MM.1S (cell line): ENCODE measurements at regions not wholly inside any gene's neighbourhood (a gene's known extent, or its start where the extent isn't known, plus 50 kb on each side); places are given as distances from the start of the nearest gene placed in this dataset.

ENCODE experiments used
- EZH2 ChIP-seq: fragments of 300-600 bp; sonication (generic); optimal IDR thresholded peaks from 2 replicates; pipeline ENCODE3; 2017; ENCODE audit warnings: low read depth, mild to moderate bottlenecking, antibody characterized with exemption, low read length, mixed read lengths
- EZH2phosphoT487 ChIP-seq: fragments of 300-600 bp; sonication (generic); IDR thresholded peaks from 2 replicates; pipeline ENCODE4 v1.6.1; 2018; ENCODE audit warnings: antibody characterized with exemption, low read length
- TF ChIP-seq, protein P1 (sequence below): fragments of 300-600 bp; sonication (generic); IDR thresholded peaks from 2 replicates; pipeline ENCODE4 v1.5.1; 2016; ENCODE audit warnings: antibody characterized with exemption, low read length, mixed read lengths

DNA sequence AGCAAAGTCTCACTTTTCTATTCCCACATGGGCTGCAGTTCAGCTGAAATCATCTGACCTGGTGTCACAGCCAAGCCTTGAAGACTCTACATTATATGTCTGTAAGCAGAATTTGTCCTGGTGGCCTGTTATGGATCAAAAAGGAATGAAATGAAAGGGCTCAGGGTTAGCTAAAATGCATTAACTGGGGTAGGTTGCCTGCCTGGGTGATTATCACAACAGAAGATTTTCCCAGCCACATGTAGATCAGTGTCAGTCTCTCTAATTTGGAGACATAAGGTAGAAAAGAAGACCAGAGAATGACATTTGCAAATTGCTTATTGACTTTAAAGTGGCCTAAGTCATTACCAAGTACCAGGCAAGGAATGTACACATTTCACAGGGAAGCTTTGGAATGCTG is 289.0 kb downstream of the CAAP1 start:
- TF ChIP-seq, protein P1, sequence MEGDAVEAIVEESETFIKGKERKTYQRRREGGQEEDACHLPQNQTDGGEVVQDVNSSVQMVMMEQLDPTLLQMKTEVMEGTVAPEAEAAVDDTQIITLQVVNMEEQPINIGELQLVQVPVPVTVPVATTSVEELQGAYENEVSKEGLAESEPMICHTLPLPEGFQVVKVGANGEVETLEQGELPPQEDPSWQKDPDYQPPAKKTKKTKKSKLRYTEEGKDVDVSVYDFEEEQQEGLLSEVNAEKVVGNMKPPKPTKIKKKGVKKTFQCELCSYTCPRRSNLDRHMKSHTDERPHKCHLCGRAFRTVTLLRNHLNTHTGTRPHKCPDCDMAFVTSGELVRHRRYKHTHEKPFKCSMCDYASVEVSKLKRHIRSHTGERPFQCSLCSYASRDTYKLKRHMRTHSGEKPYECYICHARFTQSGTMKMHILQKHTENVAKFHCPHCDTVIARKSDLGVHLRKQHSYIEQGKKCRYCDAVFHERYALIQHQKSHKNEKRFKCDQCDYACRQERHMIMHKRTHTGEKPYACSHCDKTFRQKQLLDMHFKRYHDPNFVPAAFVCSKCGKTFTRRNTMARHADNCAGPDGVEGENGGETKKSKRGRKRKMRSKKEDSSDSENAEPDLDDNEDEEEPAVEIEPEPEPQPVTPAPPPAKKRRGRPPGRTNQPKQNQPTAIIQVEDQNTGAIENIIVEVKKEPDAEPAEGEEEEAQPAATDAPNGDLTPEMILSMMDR = no peak
- no peak for TF ChIP-seq EZH2phosphoT487
- no peak for TF ChIP-seq EZH2
